ENCODE measurements at regions not wholly inside any gene's neighbourhood (a gene's known extent, or its start where the extent isn't known, plus 50 kb on each side); places are given as distances from the start of the nearest gene placed in this dataset.
"Not testable (repeated sequence)": the region's sequence is repeated elsewhere in the genome, so short reads cannot be mapped to it uniquely, and the experiment has no call there.

DNA sequence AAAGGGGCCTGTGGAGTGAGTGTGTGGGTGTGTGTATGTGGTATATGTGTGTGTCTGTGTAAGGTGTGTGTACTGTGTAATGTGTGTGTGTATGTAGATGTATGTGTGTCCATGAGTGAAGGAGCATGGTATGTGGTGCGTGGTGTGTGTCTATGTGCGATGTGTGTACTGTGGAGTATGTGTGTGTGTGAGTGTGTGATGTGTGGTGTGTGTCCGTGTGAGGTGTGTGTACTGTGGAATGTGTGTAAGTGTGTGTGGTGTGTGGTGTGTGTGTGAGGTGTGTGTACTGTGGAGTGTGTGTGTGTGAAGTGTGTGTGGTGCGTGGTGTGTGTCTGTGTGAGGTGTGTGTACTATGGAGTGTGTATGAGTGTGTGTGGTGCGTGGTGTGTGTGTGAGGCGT, 83.1 kb upstream of the PRR5 start:
- H3K9me3 ChIP-seq (ENCODE audit: control insufficient read depth in 1 of 2, low read length in 2 of 2); H3K27ac ChIP-seq (ENCODE audit: low read depth, low read length); H3K4me3 Mint-ChIP-seq; POLR2A ChIA-PET (ENCODE audit: partially characterized antibody); H3K36me3 ChIP-seq (ENCODE audit: insufficient read depth, low read length); H3K27me3 Mint-ChIP-seq; CTCF ChIA-PET (ENCODE audit: partially characterized antibody); H3K27me3 ChIP-seq (ENCODE audit: insufficient read depth, low read length); intact Hi-C loops (cut with micrococcal nuclease); H3K27ac Mint-ChIP-seq; DNase-seq; H3K36me3 Mint-ChIP-seq; H3K4me3 ChIP-seq (ENCODE audit: low read length in 2 of 2): not testable (repeated sequence)
- Mint-ChIP-seq H3K9me3 (peaks cover 0 to 21% (median 8%) of the 10 kb centered on the region in 8 donors), H3K4me1 (peaks cover 4 to 11% (median 6%) of the 10 kb centered on the region in 4 donors)
- H3K4me1 ChIP-seq (ENCODE audit: insufficient read depth, low read length) = peaks cover 15% of the 10 kb centered on the region

DNA sequence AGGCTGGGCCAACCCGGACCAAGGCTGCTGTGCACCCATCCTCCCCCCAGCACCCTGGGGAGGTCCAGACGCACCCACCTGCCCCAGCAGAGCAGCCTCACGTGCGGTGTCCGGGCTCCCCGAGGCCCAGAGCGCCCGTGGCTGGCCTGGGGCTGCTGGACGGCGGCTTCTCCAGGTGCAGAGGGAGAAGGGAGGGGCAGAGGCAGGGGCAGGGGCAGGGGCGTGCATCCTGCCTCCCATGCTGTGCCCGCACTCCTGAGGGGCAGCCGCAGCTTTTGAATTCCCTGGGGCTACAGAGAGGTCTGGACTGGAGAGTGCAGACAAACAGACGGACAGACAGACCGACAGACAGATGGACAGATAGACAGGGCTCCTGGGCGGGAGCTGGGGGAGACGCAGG, 83.6 kb upstream of the PRR5 start:
- H3K27ac ChIP-seq (ENCODE audit: low read depth, low read length) = no peak overlapping the region
- no peak overlapping the region for H3K4me3 ChIP-seq (ENCODE audit: low read length in 2 of 2)
- peaks cover 0 to 9% of the 10 kb centered on the region in 2 donors for H3K9me3 ChIP-seq (ENCODE audit: control insufficient read depth in 1 of 2, low read length in 2 of 2)
- no peaks in the 10 kb centered on the region for H3K27me3 Mint-ChIP-seq
- no peaks in the 10 kb centered on the region for H3K36me3 ChIP-seq (ENCODE audit: insufficient read depth, low read length)
- peaks cover 0 to 25% (median 10%) of the 10 kb centered on the region in 8 donors for H3K9me3 Mint-ChIP-seq
- H3K4me1 Mint-ChIP-seq = peaks cover 4 to 11% (median 6%) of the 10 kb centered on the region in 4 donors
- no peak overlapping the region for H3K4me3 Mint-ChIP-seq
- peaks cover 15% of the 10 kb centered on the region for H3K4me1 ChIP-seq (ENCODE audit: insufficient read depth, low read length)
- no peak for DNase-seq
- CTCF ChIA-PET (ENCODE audit: partially characterized antibody) = no interaction called here
- no peaks in the 10 kb centered on the region for H3K36me3 Mint-ChIP-seq
- intact Hi-C loops (cut with micrococcal nuclease) = no loop called here
- H3K27ac Mint-ChIP-seq = no peak overlapping the region
- H3K27me3 ChIP-seq (ENCODE audit: insufficient read depth, low read length) = no peaks in the 10 kb centered on the region
- POLR2A ChIA-PET (ENCODE audit: partially characterized antibody) = no interaction called here

DNA sequence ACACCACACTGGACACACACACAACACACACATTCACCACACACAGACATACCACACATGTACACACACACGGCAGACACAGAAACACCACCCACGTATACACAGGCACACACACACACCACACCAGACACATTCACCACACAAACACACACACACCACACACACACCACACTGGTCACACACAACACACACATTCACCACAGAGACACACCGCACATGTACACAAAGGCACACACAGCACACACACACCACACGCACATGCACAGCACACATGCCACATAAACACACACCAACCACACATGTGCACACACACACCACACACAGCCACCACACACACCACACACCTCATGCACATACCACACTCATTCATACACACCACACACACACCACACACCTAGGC, 84.2 kb upstream of the PRR5 start:
- CTCF ChIA-PET (ENCODE audit: partially characterized antibody) = no interaction called here
- no peak overlapping the region for H3K27ac Mint-ChIP-seq
- peaks cover 0 to 9% of the 10 kb centered on the region in 2 donors for H3K9me3 ChIP-seq (ENCODE audit: control insufficient read depth in 1 of 2, low read length in 2 of 2)

DNA sequence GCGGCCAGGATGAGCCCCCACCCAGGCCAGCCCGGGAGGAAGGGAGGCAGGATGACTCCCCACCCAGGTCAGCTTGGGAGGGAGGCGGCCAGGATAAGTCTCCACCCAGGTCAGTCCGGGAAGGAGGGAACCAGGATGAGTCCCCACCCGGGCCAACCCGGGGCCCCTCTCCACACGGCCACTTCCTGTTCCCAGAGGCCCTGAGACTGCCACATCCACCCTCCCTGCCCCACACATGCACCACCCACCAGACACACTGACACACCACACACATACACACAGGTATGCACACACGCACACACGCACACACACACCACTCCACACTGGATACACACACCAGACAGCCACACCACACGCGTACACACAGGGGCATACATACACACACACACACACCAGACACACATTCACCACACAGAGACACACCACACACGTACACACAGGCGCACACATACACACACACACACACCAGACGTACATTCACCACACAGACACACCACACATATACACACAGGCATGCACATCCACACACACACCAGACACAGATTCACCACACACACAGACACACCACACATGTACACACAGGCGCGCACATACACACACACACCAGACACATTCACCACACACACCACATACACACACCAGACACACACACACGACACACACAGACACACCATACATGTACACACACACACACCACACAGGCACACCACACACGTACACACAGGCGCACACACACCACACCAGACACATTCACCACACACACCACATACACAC, 84.9 kb upstream of the PRR5 start:
- Mint-ChIP-seq H3K4me3 (no peak overlapping the region), H3K4me1 (peaks cover 0 to 7% (median 4%) of the 10 kb centered on the region in 4 donors), H3K9me3 (peaks cover 0 to 33% (median 18%) of the 10 kb centered on the region in 8 donors), H3K27ac (no peak overlapping the region), H3K27me3 (no peaks in the 10 kb centered on the region), H3K36me3 (no peaks in the 10 kb centered on the region)
- H3K4me1 ChIP-seq (ENCODE audit: insufficient read depth, low read length) = peaks cover 15% of the 10 kb centered on the region
- H3K36me3 ChIP-seq (ENCODE audit: insufficient read depth, low read length) = no peaks in the 10 kb centered on the region
- no peaks in the 10 kb centered on the region for H3K27me3 ChIP-seq (ENCODE audit: insufficient read depth, low read length)
- H3K4me3 ChIP-seq (ENCODE audit: low read length in 2 of 2) = no peak overlapping the region
- CTCF ChIA-PET (ENCODE audit: partially characterized antibody) = no interaction called here
- POLR2A ChIA-PET (ENCODE audit: partially characterized antibody) = no interaction called here
- no peak for DNase-seq
- H3K9me3 ChIP-seq (ENCODE audit: control insufficient read depth in 1 of 2, low read length in 2 of 2) = peaks cover 0 to 9% of the 10 kb centered on the region in 2 donors
- intact Hi-C loops (cut with micrococcal nuclease) = no loop called here
- H3K27ac ChIP-seq (ENCODE audit: low read depth, low read length) = no peak overlapping the region

More for the DNA sequence above, 84.2 kb upstream of the PRR5 start:
- H3K27me3 ChIP-seq (ENCODE audit: insufficient read depth, low read length) = no peaks in the 10 kb centered on the region
- H3K4me1 Mint-ChIP-seq = peaks cover 4 to 11% (median 6%) of the 10 kb centered on the region in 4 donors
- no peaks in the 10 kb centered on the region for H3K27me3 Mint-ChIP-seq
- no peak overlapping the region for H3K4me3 Mint-ChIP-seq
- no peak for DNase-seq
- H3K9me3 Mint-ChIP-seq = peaks cover 0 to 28% (median 14%) of the 10 kb centered on the region in 8 donors
- H3K27ac ChIP-seq (ENCODE audit: low read depth, low read length) = no peak overlapping the region
- no peaks in the 10 kb centered on the region for H3K36me3 Mint-ChIP-seq
- peaks cover 15% of the 10 kb centered on the region for H3K4me1 ChIP-seq (ENCODE audit: insufficient read depth, low read length)
- intact Hi-C loops (cut with micrococcal nuclease) = no loop called here
- no peaks in the 10 kb centered on the region for H3K36me3 ChIP-seq (ENCODE audit: insufficient read depth, low read length)
- POLR2A ChIA-PET (ENCODE audit: partially characterized antibody) = no interaction called here
- H3K4me3 ChIP-seq (ENCODE audit: low read length in 2 of 2) = no peak overlapping the region

DNA sequence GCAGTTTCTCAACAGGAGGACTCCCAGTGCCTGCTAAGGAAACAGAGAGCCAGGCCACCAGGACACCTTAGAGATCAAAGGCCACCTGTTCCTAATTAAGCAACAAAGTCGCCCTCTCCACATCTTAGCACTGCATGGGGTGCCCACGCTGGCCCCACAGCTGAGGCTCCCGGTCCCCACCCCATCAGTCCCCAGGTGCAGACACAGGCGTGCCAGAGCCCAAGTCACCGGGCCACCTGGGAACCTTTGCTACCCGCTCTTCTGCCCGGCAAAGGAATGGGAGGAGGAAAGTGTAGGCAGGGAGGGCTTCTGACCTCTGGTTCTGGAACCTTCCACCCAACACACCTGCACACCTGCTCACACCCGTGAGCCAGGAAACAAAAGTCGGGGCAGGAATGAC, 85.5 kb upstream of the PRR5 start:
- POLR2A ChIA-PET (ENCODE audit: partially characterized antibody) = no interaction called here
- intact Hi-C loops (cut with micrococcal nuclease) = no loop called here

DNA sequence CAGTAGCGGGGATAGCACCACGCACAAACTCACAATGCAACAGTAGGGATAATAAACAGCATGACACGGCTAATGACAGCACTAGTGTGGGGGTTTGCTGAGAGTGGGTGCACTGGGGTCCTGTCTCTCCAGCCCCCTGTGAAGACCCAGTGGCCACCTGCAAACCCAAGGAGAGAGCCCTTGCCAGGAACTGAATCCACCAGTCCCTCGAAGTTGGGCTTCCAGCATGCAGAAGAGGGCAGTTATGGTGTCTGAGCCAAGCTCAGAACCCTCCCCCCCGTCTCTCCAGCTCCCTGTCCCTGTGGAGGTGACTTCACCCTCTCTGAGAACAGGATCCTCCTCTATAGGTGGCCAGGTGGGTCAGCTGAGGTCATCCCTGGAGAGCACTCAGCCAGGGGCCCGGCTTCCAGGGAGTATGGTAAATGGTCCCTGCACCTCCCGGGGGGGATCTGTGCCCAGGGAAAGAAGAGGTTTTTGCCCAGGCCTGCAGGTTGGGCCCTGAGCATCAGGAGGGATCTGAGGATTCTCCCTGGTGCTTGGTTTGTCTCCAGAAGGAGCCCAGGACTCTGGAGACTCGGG, 86.3 kb upstream of the PRR5 start:
- intact Hi-C loops (cut with micrococcal nuclease) = no loop called here
- Mint-ChIP-seq H3K27me3 (no peaks in the 10 kb centered on the region), H3K4me3 (no peak overlapping the region), H3K36me3 (no peaks in the 10 kb centered on the region), H3K4me1 (peaks cover 0 to 4% (median 2%) of the 10 kb centered on the region in 4 donors), H3K27ac (peak overlapping the region in 1 of 7 donors; percentile 44), H3K9me3 (peaks cover 2 to 44% (median 28%) of the 10 kb centered on the region in 8 donors)
- CTCF ChIA-PET (ENCODE audit: partially characterized antibody) = no interaction called here
- Histone ChIP-seq H3K4me1 (ENCODE audit: insufficient read depth, low read length) (peaks cover 12% of the 10 kb centered on the region), H3K27ac (ENCODE audit: low read depth, low read length) (no peak overlapping the region), H3K9me3 (ENCODE audit: control insufficient read depth in 1 of 2, low read length in 2 of 2) (peaks cover 0 to 13% of the 10 kb centered on the region in 2 donors), H3K27me3 (ENCODE audit: insufficient read depth, low read length) (no peaks in the 10 kb centered on the region), H3K36me3 (ENCODE audit: insufficient read depth, low read length) (no peaks in the 10 kb centered on the region), H3K4me3 (ENCODE audit: low read length in 2 of 2) (no peak overlapping the region)
- no peak for DNase-seq
- POLR2A ChIA-PET (ENCODE audit: partially characterized antibody) = no interaction called here

More for the DNA sequence above, 85.5 kb upstream of the PRR5 start:
- Histone ChIP-seq H3K9me3 (ENCODE audit: control insufficient read depth in 1 of 2, low read length in 2 of 2) (peaks cover 0 to 10% of the 10 kb centered on the region in 2 donors), H3K27me3 (ENCODE audit: insufficient read depth, low read length) (no peaks in the 10 kb centered on the region), H3K4me1 (ENCODE audit: insufficient read depth, low read length) (peaks cover 15% of the 10 kb centered on the region), H3K4me3 (ENCODE audit: low read length in 2 of 2) (no peak overlapping the region), H3K36me3 (ENCODE audit: insufficient read depth, low read length) (no peaks in the 10 kb centered on the region), H3K27ac (ENCODE audit: low read depth, low read length) (no peak overlapping the region)
- Mint-ChIP-seq H3K4me3 (no peak overlapping the region), H3K27ac (peak overlapping the region in 2 of 7 donors; percentile 14 to 44), H3K36me3 (no peaks in the 10 kb centered on the region), H3K27me3 (no peaks in the 10 kb centered on the region), H3K4me1 (peaks cover 0 to 7% (median 3%) of the 10 kb centered on the region in 4 donors), H3K9me3 (peaks cover 0 to 39% (median 22%) of the 10 kb centered on the region in 8 donors)
- CTCF ChIA-PET (ENCODE audit: partially characterized antibody) = no interaction called here
- no peak for DNase-seq

DNA sequence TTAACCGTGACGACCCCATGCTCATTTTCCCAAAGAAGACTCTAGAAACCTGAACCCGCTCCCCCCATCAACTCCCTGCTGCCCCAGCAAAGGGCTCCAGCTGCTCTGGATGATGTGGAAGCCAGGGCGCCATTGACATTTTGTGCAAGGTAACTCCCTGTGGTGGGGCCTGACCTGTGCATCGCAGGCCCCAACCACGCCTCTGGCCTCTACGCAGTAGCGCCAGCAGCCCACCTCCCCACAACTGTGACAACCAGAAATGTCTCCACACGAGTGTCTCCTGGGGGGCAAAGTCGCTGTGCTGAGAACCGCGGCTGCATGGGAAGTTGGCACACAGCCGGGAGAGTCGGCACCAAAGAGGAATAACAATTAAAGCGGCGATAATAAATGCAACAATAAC, 86.9 kb upstream of the PRR5 start:
- H3K27ac Mint-ChIP-seq = peak overlapping the region in 1 of 7 donors; percentile 43
- CTCF ChIA-PET (ENCODE audit: partially characterized antibody) = no interaction called here

More for the DNA sequence above, 86.9 kb upstream of the PRR5 start:
- Histone ChIP-seq H3K4me1 (ENCODE audit: insufficient read depth, low read length) (peaks cover 7% of the 10 kb centered on the region), H3K36me3 (ENCODE audit: insufficient read depth, low read length) (no peaks in the 10 kb centered on the region), H3K27ac (ENCODE audit: low read depth, low read length) (no peak overlapping the region), H3K9me3 (ENCODE audit: control insufficient read depth in 1 of 2, low read length in 2 of 2) (peaks cover 0 to 13% of the 10 kb centered on the region in 2 donors), H3K4me3 (ENCODE audit: low read length in 2 of 2) (no peak overlapping the region), H3K27me3 (ENCODE audit: insufficient read depth, low read length) (no peaks in the 10 kb centered on the region)
- Mint-ChIP-seq H3K27me3 (no peaks in the 10 kb centered on the region), H3K4me3 (no peak overlapping the region), H3K4me1 (no peaks in the 10 kb centered on the region), H3K9me3 (peaks cover 2 to 49% (median 30%) of the 10 kb centered on the region in 8 donors), H3K36me3 (peaks cover 0 to 2% of the 10 kb centered on the region in 2 donors)
- DNase-seq = no peak
- POLR2A ChIA-PET (ENCODE audit: partially characterized antibody) = no interaction called here
- intact Hi-C loops (cut with micrococcal nuclease) = no loop called here

Measured in CD4-positive, alpha-beta memory T cell (primary cell).